Stimulated activated CD4-positive, alpha-beta T cell treated with anti-CD3 and anti-CD28 coated beads, Interleukin-15, amount 100 ng/mL, for 48 hours (primary cell): ENCODE measurements at regions not wholly inside any gene's neighbourhood (a gene's known extent, or its start where the extent isn't known, plus 50 kb on each side); places are given as distances from the start of the nearest gene placed in this dataset.

Experiments used
- DNase-seq, 2 donors: peaks; one replicate each; pipeline ENCODE4 v3.0.0-alpha.2; 2020; ENCODE audit warnings: low read depth in 2 of 2

- no peak for DNase-seq
These were observed 70.8 kb upstream of the GNAZ start for GRCh38 chr22:22999523-22999922.

GRCh38 chr22:23000657-23001347 is 69.5 kb upstream of the GNAZ start:
- no peak for DNase-seq

DNA sequence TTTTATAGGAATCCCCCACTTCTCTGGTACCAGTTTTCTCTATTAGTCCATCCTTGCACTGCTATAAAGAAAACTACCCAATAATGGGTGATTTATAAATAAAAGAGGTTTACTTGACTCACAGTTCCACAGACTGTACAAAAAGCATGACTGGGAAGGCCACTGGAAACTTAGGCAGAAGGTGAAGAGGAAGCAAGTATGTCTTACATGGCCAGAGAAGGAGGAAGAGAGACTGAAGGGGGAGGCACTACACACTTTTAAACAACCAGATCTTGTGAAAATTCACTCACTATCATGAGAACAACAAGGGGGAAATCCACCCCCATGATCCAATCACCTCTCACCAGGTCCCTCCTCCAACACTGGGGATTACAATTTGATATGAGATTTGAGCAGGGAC is 68.9 kb upstream of the GNAZ start:
- no peak for DNase-seq

GRCh38 chr22:23002612-23003180 is 67.6 kb upstream of the GNAZ start:
- DNase-seq, result no peak

GRCh38 chr22:23007823-23008222 is 62.5 kb upstream of the GNAZ start:
- DNase-seq, result no peak

- no peak for DNase-seq
These were observed 61.4 kb upstream of the GNAZ start for GRCh38 chr22:23008896-23009295.
